ENCODE measurements at regions not wholly inside any gene's neighbourhood (a gene's known extent, or its start where the extent isn't known, plus 50 kb on each side); places are given as distances from the start of the nearest gene placed in this dataset.
A peak's percentile ranks its signal among the peaks of the same experiment; 100 is the strongest.

DNA sequence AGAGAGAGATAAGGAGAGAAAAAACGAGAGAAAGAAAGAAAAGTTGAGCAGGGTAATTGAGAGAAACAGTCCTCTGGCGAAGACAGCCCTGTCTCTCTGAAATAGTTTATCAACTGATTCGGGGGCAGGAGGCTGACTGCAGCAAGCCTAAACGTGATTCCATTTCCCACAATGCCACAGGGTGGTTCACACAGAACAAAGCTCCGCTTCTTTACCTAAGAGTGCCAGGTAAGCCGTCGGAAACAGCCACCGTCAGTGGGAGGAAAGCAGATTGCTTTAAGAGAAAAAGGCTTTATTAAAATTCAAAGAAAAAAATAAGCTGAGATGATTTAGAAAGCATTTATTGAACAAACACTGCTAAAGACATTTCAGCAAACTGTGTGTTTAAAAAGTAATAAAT lies 271.4 kb upstream of the POU3F3 start:
- peak overlapping the region; percentile 64 for H3K4me2 ChIP-seq
- no peak overlapping the region for H3K4me3 ChIP-seq
- H3K9me2 ChIP-seq (replicated peaks; ENCODE audit: insufficient read depth): no peaks in the 10 kb centered on the region
- H3K79me2 ChIP-seq: no peaks in the 10 kb centered on the region
- no peaks in the 10 kb centered on the region for H3K27me3 ChIP-seq
- DNase-seq (ENCODE audit: low spot score): peak; percentile 26
- H3K4me1 ChIP-seq (ENCODE audit: insufficient read depth): no peaks in the 10 kb centered on the region
- no peaks in the 10 kb centered on the region for H3K36me3 ChIP-seq (replicated peaks; ENCODE audit: insufficient read depth, low read depth)
- no peaks in the 10 kb centered on the region for H4K20me1 ChIP-seq (ENCODE audit: insufficient read depth, poor library complexity, severe bottlenecking)
- H3K9me3 ChIP-seq (ENCODE audit: low read depth): no peaks in the 10 kb centered on the region
- TF ChIP-seq, protein P1, sequence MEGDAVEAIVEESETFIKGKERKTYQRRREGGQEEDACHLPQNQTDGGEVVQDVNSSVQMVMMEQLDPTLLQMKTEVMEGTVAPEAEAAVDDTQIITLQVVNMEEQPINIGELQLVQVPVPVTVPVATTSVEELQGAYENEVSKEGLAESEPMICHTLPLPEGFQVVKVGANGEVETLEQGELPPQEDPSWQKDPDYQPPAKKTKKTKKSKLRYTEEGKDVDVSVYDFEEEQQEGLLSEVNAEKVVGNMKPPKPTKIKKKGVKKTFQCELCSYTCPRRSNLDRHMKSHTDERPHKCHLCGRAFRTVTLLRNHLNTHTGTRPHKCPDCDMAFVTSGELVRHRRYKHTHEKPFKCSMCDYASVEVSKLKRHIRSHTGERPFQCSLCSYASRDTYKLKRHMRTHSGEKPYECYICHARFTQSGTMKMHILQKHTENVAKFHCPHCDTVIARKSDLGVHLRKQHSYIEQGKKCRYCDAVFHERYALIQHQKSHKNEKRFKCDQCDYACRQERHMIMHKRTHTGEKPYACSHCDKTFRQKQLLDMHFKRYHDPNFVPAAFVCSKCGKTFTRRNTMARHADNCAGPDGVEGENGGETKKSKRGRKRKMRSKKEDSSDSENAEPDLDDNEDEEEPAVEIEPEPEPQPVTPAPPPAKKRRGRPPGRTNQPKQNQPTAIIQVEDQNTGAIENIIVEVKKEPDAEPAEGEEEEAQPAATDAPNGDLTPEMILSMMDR (IDR thresholded peaks at IDR 0.05; ENCODE audit: poor library complexity): no peak
- TF ChIP-seq EZH2 (IDR thresholded peaks at IDR 0.05; ENCODE audit: borderline replicate concordance): no peak
- no peak for TF ChIP-seq EZH2phosphoT487 (IDR thresholded peaks at IDR 0.05; ENCODE audit: low read depth, severe bottlenecking, unreplicated experiment)
- no peak overlapping the region for H3K27ac ChIP-seq
- 56% methylated on average over 8 of the region's 8 CpGs for WGBS (ENCODE audit: low lambda C conversion rate, missing lambda C conversion rate)
- H2AFZ ChIP-seq: no peak overlapping the region

DNA sequence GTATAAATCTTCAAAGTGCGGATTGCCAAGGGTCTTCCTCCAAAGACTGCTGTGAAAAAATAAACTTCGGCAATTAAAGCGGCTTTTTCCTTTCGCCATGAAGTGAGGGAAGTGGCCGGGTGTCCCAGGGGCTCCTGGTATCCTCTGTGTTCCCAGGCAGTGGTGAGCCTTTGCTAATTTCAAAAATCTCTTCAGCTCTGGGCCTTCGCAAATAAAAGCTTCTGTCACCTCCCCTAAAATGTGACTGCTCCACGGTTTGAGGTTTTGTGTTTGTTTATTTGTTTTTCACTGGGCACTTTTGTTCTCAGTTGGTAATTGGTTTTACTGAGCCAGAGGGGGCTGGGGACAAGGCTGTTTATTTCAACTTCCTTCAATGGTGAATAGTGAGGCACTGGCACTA lies 270.1 kb upstream of the POU3F3 start:
- Histone ChIP-seq H3K36me3 (replicated peaks; ENCODE audit: insufficient read depth, low read depth) (no peaks in the 10 kb centered on the region), H3K79me2 (no peaks in the 10 kb centered on the region), H4K20me1 (ENCODE audit: insufficient read depth, poor library complexity, severe bottlenecking) (no peaks in the 10 kb centered on the region), H3K9me3 (ENCODE audit: low read depth) (no peaks in the 10 kb centered on the region), H3K4me2 (no peak overlapping the region), H2AFZ (no peak overlapping the region), H3K27ac (no peak overlapping the region), H3K4me1 (ENCODE audit: insufficient read depth) (no peaks in the 10 kb centered on the region), H3K4me3 (no peak overlapping the region), H3K9me2 (replicated peaks; ENCODE audit: insufficient read depth) (no peaks in the 10 kb centered on the region), H3K27me3 (no peaks in the 10 kb centered on the region)
- TF ChIP-seq, protein P1 (IDR thresholded peaks at IDR 0.05; ENCODE audit: poor library complexity): no peak
- TF ChIP-seq EZH2 (IDR thresholded peaks at IDR 0.05; ENCODE audit: borderline replicate concordance) (no peak), EZH2phosphoT487 (IDR thresholded peaks at IDR 0.05; ENCODE audit: low read depth, severe bottlenecking, unreplicated experiment) (no peak)
- WGBS (ENCODE audit: low lambda C conversion rate, missing lambda C conversion rate): 57% methylated on average over 7 of the region's 7 CpGs
- DNase-seq (ENCODE audit: low spot score): no peak

DNA sequence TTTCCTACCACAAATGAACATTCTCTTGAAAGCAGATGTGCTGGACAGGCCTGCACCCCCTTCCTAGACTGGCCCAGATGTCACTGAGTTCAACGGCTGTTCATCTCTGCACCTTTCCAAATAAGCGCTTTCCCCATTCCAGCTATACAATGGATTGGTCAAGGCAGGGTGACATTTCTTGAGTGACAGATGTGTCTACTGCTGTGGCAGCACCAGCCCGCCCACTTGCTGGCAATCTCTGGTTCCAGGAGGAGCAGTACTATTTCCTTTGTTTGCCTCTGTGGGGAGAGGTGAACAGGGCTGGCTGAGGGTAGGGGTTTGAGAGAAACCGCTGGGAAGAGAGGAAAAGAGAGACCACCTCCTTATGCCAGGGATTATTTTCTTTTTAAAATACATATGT lies 269.5 kb upstream of the POU3F3 start:
- no peaks in the 10 kb centered on the region for H4K20me1 ChIP-seq (ENCODE audit: insufficient read depth, poor library complexity, severe bottlenecking)
- H3K9me2 ChIP-seq (replicated peaks; ENCODE audit: insufficient read depth): no peaks in the 10 kb centered on the region
- WGBS (ENCODE audit: low lambda C conversion rate, missing lambda C conversion rate): 86% methylated on average over 4 of the region's 4 CpGs
- H3K9me3 ChIP-seq (ENCODE audit: low read depth): no peaks in the 10 kb centered on the region
- no peaks in the 10 kb centered on the region for H3K27me3 ChIP-seq
- H3K36me3 ChIP-seq (replicated peaks; ENCODE audit: insufficient read depth, low read depth): no peaks in the 10 kb centered on the region
- H2AFZ ChIP-seq: no peak overlapping the region
- no peaks in the 10 kb centered on the region for H3K79me2 ChIP-seq
- no peak for DNase-seq (ENCODE audit: low spot score)
- TF ChIP-seq, protein P1 (IDR thresholded peaks at IDR 0.05; ENCODE audit: poor library complexity): no peak
- TF ChIP-seq EZH2phosphoT487 (IDR thresholded peaks at IDR 0.05; ENCODE audit: low read depth, severe bottlenecking, unreplicated experiment) (no peak), EZH2 (IDR thresholded peaks at IDR 0.05; ENCODE audit: borderline replicate concordance) (no peak)
- no peak overlapping the region for H3K27ac ChIP-seq
- no peak overlapping the region for H3K4me2 ChIP-seq
- H3K4me3 ChIP-seq: no peak overlapping the region
- no peaks in the 10 kb centered on the region for H3K4me1 ChIP-seq (ENCODE audit: insufficient read depth)

DNA sequence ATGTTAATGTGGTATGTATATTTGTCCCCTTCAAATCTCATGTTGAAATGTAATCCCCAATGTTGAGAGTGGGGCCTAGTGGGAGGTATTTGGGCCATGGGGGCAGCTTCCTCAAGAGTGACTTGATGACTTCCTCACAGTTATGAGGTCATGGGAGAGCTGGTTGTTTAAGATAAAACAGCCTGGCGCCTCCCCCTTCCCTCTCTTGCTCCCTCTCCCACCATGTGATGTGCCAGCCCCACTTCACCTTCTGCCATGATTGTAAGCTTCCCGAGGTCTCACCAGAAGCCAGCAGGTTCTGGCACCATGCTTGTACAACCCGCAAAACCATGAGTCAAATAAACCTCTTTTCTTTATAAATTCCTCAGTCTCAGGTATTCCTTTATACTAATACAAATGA lies 258.3 kb upstream of the POU3F3 start:
- WGBS (ENCODE audit: low lambda C conversion rate, missing lambda C conversion rate): 89% methylated on average over 3 of the region's 3 CpGs

More for the DNA sequence above, 258.3 kb upstream of the POU3F3 start:
- no peaks in the 10 kb centered on the region for H3K27me3 ChIP-seq
- DNase-seq (ENCODE audit: low spot score): no peak
- no peaks in the 10 kb centered on the region for H3K36me3 ChIP-seq (replicated peaks; ENCODE audit: insufficient read depth, low read depth)
- TF ChIP-seq, protein P1 (IDR thresholded peaks at IDR 0.05; ENCODE audit: poor library complexity): no peak
- TF ChIP-seq EZH2phosphoT487 (IDR thresholded peaks at IDR 0.05; ENCODE audit: low read depth, severe bottlenecking, unreplicated experiment) (no peak), EZH2 (IDR thresholded peaks at IDR 0.05; ENCODE audit: borderline replicate concordance) (no peak)
- H3K9me3 ChIP-seq (ENCODE audit: low read depth): no peaks in the 10 kb centered on the region
- no peaks in the 10 kb centered on the region for H3K79me2 ChIP-seq
- no peak overlapping the region for H3K4me2 ChIP-seq
- H3K27ac ChIP-seq: no peak overlapping the region
- no peak overlapping the region for H2AFZ ChIP-seq
- no peak overlapping the region for H3K4me3 ChIP-seq
- H3K9me2 ChIP-seq (replicated peaks; ENCODE audit: insufficient read depth): no peaks in the 10 kb centered on the region
- no peaks in the 10 kb centered on the region for H3K4me1 ChIP-seq (ENCODE audit: insufficient read depth)
- H4K20me1 ChIP-seq (ENCODE audit: insufficient read depth, poor library complexity, severe bottlenecking): no peaks in the 10 kb centered on the region
